IMR-90 (cell line): ENCODE measurements at regions not wholly inside any gene's neighbourhood (a gene's known extent, or its start where the extent isn't known, plus 50 kb on each side); places are given as distances from the start of the nearest gene placed in this dataset.

Experiments used
- CEBPB ChIP-seq: IDR thresholded peaks from 2 replicates; pipeline ENCODE4 v1.6.1; 2012; ENCODE audit warnings: low read depth, low read length, improper control_type of control experiment
- SMC3 ChIP-seq: fragments of 150-350 bp; IDR thresholded peaks from 2 replicates; pipeline ENCODE4 v1.6.1; 2016; ENCODE audit warnings: low read depth, mild to moderate bottlenecking, antibody characterized with exemption, low read length, moderate library complexity
- TF ChIP-seq, protein P1 (sequence below): conservative IDR thresholded peaks from 2 replicates; pipeline ENCODE4 v1.5.1; 2012; ENCODE audit warnings: mild to moderate bottlenecking, low read depth, low read length, improper control_type of control experiment

DNA sequence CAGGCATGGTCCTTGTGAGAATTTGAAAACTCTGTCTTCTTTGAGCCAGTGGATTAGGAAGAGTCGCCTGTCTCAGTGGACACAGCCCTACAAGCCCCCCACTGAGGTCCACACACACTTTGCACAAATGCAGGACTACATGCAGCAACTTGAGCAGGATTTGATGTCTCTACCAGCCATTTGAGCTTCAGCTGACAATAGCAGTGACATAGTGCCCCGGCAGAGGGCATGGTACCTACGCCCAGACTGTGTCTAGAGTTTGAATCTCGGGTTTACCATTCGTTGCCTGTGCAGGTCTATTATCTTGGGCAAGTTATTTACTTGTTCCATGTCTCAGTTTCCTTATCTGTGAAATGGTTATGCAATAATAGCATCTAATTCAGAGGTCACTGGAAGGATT lies 580.1 kb downstream of the TFAP2B start:
- TF ChIP-seq, protein P1, sequence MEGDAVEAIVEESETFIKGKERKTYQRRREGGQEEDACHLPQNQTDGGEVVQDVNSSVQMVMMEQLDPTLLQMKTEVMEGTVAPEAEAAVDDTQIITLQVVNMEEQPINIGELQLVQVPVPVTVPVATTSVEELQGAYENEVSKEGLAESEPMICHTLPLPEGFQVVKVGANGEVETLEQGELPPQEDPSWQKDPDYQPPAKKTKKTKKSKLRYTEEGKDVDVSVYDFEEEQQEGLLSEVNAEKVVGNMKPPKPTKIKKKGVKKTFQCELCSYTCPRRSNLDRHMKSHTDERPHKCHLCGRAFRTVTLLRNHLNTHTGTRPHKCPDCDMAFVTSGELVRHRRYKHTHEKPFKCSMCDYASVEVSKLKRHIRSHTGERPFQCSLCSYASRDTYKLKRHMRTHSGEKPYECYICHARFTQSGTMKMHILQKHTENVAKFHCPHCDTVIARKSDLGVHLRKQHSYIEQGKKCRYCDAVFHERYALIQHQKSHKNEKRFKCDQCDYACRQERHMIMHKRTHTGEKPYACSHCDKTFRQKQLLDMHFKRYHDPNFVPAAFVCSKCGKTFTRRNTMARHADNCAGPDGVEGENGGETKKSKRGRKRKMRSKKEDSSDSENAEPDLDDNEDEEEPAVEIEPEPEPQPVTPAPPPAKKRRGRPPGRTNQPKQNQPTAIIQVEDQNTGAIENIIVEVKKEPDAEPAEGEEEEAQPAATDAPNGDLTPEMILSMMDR, result no peak
- TF ChIP-seq CEBPB (no peak), SMC3 (no peak)
